COR-L47 (cell line): ENCODE measurements at regions not wholly inside any gene's neighbourhood (a gene's known extent, or its start where the extent isn't known, plus 50 kb on each side); places are given as distances from the start of the nearest gene placed in this dataset.
"Not testable (repeated sequence)": the region's sequence is repeated elsewhere in the genome, so short reads cannot be mapped to it uniquely, and the experiment has no call there.

Source experiments
- DNase-seq: peaks from one replicate; lab custom pipeline; 2025; lab: John Stamatoyannopoulos, UW

- DNase-seq = not testable (repeated sequence)
Measured at GRCh38 chr12:116327992-116328391, 50.5 kb upstream of the MED13L start.

DNA sequence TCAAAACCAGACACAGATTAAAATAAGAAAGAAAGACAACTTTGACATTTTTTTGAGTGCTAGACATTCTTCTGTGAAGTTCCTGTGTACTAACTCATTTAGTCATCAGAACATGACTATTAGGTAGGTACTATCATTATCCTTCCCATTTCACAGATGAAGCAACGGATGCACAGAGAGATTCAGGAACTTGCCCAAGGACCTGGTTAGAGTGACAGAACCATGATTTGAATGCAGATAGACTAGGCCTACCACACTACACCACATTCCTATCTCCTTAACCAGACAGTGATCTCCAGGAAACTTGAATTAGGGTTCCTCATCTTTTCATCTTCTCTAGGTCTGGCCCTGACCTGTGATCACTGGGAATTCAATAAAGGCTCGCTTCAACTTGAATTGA lies 54.4 kb upstream of the MED13L start:
- no peak for DNase-seq

- no peak for DNase-seq
Measured at GRCh38 chr12:116332705-116333380, 55.4 kb upstream of the MED13L start.

DNA sequence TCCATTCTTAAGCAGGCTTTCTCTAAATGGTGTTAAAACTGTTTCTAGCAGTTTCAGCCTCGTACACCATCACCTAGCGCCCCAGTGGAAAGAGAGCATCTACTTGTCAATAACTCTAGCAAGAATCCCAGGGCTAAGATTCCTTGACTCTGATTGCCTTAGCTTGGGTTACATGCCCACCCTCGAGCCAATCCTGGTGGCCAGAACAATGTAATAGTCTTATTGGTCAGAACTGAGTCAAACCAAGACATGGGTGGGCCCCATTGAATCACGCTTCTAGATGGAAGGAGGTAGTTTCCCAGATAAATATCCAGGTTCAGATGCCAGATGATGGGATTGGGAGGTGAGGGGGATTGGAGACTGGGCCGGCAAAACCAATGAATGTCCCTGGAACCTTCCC lies 55.9 kb upstream of the MED13L start:
- no peak for DNase-seq

DNA sequence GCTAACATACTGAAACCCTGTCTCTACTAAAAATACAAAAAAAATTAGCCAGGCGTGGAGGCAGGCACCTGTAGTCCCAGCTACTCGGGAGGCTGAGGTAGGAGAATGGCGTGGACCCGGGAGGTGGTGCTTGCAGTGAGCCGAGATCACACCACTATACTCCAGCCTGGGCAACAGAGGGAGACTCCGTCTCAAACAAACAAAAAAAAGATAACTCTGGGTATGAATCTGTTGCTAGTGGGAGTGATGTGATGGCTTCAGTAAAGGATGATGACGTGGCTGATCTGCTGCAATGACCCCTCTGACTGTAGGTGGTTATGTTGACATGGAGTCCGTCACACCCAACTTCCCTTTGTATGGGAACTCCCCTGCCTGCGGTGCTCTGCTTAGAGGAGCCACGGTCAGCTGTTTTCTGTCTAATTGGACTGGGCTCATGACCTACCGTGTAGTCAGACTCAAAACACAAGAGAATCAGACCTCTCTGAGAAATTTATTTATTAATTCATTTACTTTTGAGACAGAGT lies 59.1 kb upstream of the MED13L start:
- no peak for DNase-seq

- DNase-seq = no peak
Measured at GRCh38 chr12:116337312-116337711, 59.8 kb upstream of the MED13L start.

- DNase-seq = no peak
Measured at GRCh38 chr12:116338064-116338846, 60.8 kb upstream of the MED13L start.

- no peak for DNase-seq
Measured at GRCh38 chr12:116339062-116339461, 61.6 kb upstream of the MED13L start.

DNA sequence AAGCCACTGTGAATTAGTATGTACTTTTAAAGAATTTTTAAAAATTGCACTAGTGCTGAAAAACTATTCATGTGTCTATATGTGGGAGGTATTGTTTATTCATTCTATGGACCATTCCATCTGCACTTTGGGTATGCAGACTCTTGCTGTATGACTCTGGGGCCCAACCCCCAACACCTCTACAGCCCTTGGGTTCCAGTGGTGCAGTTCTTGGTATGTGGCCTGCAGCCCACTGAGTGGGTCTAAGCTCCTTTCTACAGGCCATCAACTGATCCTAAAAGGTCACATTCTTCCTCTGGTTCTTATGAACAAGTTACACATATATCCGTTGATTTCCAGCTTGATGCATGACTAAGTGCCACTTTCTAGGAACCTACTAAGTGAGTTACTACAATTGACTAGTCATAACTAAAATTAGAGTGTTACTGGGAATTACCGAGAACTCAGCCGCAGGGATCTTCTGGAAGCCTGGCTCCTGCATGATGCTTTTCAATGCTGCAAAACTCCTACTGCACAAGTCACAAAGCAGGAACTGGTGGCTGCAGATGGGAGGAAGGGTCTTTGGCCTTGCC lies 62.4 kb upstream of the MED13L start:
- no peak for DNase-seq

DNA sequence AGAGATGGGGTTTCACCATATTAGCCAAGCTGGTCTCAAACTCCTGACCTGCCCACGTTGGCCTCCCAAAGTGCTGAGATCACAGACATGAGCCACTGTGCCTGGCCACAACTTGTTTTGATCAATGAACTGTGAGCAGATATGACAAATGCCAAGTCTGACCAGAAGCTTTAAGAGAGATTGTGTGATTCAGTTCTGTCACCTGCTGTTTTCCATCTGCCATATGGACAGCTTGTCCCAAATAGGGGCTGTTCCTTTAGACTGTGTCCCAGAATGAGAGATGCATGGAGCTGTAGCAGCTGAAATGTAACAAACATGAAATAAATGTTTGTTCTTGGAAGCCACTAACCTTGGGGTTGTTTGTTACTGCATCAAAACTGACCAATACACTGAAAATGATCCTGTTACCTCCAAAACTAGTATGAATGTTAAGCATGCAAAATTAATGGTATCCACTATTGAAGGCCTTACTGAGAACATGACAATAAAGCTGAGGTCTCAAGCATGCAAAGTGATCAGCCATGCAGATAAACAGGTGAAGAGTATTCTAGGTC lies 65.9 kb upstream of the MED13L start:
- no peak for DNase-seq

DNA sequence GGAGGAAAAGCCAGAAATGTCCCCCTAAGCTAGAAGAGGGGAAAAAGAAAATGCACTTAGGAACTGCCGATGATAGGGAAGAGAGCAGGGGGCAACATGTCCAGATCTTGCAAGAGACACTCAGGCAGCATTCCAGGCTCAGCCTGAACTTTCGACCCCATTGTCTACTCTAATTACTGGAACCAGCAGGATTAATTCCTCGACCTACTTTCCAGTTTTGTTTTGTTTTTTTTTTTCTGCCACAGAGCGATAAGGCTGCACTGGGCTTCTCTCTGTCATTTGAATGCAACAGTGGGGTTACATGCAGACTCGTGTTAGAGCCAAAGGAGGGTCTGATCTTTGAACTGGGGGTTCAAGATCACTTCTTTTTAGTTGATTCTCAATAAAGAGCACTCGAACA lies 68.7 kb upstream of the MED13L start:
- DNase-seq = no peak

- no peak for DNase-seq
Measured at GRCh38 chr12:116346741-116347140, 69.2 kb upstream of the MED13L start.

DNA sequence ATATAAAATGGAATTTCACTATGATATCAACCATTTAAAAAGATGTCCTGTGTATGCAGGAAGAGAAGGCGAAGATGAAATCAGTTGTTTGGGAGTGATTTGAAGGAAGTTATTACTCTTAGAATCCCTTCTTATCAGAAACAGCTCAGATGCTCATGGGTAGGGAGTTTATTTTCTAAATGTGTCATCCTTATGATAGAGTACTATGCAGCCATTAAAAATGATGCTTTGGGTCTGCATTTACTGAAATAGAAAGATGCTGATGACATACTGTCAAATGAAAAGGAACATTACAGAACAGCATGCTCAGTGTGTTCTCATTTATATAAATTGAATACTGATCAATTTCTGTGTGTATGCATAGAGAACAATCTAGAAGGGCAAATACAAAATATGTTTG lies 69.8 kb upstream of the MED13L start:
- DNase-seq = no peak

DNA sequence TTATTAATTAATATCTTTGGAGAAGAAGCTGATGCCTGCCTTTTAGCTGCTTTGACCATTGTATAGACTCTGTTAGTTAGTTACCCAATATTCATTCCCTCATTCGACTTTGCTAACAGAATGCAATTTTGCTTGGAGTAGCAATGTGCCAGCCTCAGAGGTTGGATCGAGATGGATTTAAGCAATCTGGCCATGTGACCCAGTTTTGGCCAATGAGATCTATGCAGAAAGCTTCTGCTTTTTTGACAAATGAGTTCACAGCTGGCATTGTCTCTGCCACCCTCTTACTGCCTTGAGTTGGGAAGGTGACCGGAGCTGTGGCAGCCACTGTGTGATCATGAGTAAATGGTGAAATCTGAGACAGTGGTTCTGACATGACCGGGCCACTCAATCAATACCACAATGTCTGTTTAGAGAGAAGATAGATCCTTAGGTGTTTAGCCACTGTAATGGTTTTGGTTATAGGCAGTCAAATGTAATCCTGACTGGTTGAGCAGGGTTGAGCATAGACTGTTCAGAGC lies 74.9 kb upstream of the MED13L start:
- no peak for DNase-seq

- no peak for DNase-seq
Measured at GRCh38 chr12:116353958-116354357, 76.5 kb upstream of the MED13L start.

GRCh38 chr12:116354534-116354933 lies 77.0 kb upstream of the MED13L start:
- DNase-seq = no peak

DNA sequence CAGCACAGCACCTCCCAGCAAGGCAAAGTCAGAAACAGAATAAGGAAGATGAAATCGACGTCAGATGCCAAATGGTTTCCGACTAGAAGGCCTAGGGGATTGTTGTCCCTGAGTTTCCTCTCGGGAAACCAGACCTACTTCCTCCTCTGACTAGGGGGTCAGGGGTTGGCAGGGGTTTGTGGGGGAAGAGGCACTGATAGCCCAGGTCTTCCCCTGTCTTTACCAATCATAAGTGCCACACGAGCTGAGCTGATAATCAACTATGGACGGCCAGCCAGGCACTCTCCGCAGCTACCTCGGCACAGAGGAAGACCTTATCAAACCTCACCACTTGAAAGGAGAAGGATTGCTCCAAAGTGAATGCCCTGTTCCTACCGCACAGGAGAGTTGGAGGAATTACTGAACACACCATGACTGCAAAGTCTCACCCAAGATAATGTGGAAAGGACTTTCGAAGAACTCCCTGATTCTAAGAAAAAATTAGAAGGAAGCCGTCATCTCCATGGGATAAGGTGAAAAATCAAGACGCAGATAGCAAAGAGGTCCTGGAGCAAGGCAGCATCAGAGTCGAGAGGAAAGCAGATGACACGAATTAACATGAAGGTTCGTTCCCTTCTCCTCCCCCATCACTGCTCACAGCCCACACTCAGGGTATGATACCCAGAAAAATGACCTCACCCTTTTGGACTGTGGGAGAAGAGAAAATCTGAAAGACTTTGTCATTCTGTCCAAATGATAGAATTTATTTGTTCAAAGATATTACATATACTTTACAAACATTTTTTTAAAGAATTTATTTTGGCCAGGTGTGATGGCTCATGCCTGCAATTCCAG lies 77.7 kb upstream of the MED13L start:
- no peak for DNase-seq

GRCh38 chr12:116358536-116358892 lies 81.0 kb upstream of the MED13L start:
- no peak for DNase-seq

DNA sequence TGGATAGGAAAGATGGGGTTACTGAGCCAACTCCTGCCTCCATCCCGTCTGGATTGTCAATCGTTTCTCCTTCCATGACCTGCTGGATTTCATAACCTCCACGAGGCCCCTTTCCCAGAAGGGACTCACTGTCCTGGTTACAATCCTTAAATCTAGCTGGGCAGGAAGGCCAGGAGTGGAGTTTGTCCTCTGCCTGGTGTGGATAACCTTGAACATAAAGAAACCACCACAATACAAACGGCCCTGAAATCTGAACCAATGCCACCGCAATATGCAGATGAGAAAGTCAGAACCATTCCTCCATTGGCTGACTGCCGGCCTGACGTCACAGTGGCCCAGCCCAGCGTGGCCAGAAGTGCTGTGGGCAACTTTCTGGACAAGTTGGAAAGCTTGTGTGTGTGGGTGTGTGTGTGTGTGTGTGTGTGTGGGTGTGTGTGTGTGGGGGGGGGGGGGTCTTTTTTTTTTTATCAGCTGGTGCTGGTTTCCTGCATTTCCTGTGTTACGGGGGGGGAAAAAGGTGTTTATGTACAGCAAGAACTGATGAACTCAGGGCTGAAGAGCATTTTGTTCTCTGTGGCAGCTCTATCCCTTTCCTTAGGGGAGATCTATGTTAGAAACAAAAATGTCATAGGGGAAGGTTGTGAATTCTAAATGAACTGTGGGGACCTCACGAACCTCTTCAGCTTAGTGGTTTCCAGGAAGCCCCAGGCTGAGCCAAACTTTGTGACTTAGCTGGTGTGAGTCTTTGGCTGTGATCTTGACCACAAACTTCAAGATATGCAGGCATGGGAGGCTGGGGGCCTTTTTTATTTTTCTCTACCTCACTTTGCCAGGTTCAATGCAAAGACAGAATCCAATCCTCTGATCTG lies 81.6 kb upstream of the MED13L start:
- no peak for DNase-seq

DNA sequence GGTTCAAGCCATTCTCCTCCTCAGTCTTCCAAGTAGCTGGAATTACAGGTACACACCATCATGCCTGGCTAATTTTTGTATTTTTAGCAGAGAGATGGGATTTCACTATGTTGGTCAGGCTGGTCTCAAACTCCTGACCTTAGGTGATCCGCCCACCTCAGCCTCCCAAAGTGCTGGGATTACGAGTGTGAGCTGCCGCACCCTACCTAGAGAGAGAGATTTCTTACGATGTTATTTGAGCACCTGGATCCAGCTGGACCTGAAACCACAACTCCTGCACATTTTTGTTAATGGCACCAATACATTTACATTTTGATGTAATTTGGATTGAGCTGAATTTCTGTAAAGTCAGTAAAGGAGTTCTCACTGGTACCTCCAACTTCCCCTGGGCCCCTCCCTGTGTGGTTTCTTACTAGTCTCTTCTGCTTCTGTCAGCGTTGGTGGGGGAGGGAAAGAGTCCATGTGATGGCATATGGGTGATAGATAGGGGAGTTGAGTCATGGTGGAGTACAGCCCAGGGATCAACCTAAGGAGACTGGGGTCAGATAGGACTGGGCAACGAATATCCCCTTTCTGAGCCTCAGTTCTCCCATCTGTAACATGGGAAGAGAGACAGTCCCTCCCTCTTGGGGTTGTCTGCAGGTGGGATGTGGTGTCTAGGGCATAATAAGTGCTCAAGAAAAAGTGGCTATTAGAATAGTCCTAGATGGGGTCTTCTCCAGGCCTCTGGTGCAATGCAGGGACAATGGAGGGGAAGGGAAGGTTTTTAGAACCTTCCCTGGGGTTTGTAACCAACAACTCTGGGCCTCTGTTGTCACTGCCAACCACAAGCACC lies 83.3 kb upstream of the MED13L start:
- no peak for DNase-seq
